GM12878 (cell line): ENCODE measurements at regions not wholly inside any gene's neighbourhood (a gene's known extent, or its start where the extent isn't known, plus 50 kb on each side); places are given as distances from the start of the nearest gene placed in this dataset.

Experiments
- CBFB ChIP-seq: IDR thresholded peaks from 2 replicates; pipeline ENCODE4 v1.6.1; 2016; ENCODE audit warnings: antibody characterized with exemption, low read depth
- CTCF ChIP-seq, 3 experiments: IDR thresholded peaks in 2 of 3; conservative IDR thresholded peaks in 1 of 3; 2 replicates each; pipeline ENCODE4 v1.5.1; 2011; ENCODE audit warnings: low read depth in 3 of 3, low read length in 3 of 3, mild to moderate bottlenecking in 3 of 3, control low read depth in 2 of 3, moderate library complexity in 2 of 3, inconsistent platforms in 1 of 3, mixed read lengths in 1 of 3; ENCODE audit not compliant: control insufficient read depth in 2 of 3, insufficient read depth in 1 of 3; ENCODE audit errors: extremely low read depth in 1 of 3
- EP300 ChIP-seq, 2 experiments: fragments of 150-350 bp in 1 of 2; IDR thresholded peaks; 2 replicates each; pipeline ENCODE4 v1.6.1; 2011 to 2012; ENCODE audit warnings: low read depth in 2 of 2, low read length in 2 of 2, borderline replicate concordance in 1 of 2, improper control_type of control experiment in 1 of 2, inconsistent platforms in 1 of 2; ENCODE audit not compliant: control insufficient read depth in 1 of 2
- GATAD2B ChIP-seq: fragments of 450-650 bp; conservative IDR thresholded peaks from 2 replicates; pipeline ENCODE4 v1.6.1; 2017; ENCODE audit warnings: low read depth, mild to moderate bottlenecking, moderate library complexity
- MAX ChIP-seq: IDR thresholded peaks from 2 replicates; pipeline ENCODE4 v1.6.1; 2012; ENCODE audit warnings: low read depth, low read length, improper control_type of control experiment
- PBX3 ChIP-seq: IDR thresholded peaks from 2 replicates; pipeline ENCODE4 v1.6.1; 2011; ENCODE audit warnings: mild to moderate bottlenecking, low read depth, low read length, moderate library complexity; ENCODE audit not compliant: insufficient replicate concordance
- POLR2A ChIP-seq: IDR thresholded peaks from 2 replicates; pipeline ENCODE4 v1.6.1; 2011; ENCODE audit warnings: low read depth, mild to moderate bottlenecking, low read length
- POLR2AphosphoS5 ChIP-seq: IDR thresholded peaks from 2 replicates; pipeline ENCODE4 v1.6.1; 2011; ENCODE audit warnings: mild to moderate bottlenecking, low read length, inconsistent platforms
- RFX5 ChIP-seq: IDR thresholded peaks from 2 replicates; pipeline ENCODE4 v1.6.1; 2011; ENCODE audit warnings: low read depth, low read length, improper control_type of control experiment
- SPI1 ChIP-seq: IDR thresholded peaks from 2 replicates; pipeline ENCODE4 v1.6.1; 2011; ENCODE audit warnings: low read depth, mild to moderate bottlenecking, low read length, moderate library complexity, borderline replicate concordance; ENCODE audit not compliant: insufficient read depth
- TF ChIP-seq, protein P1 (sequence below): IDR thresholded peaks from 2 replicates; pipeline ENCODE4 v1.6.1; 2011; ENCODE audit warnings: low read depth, mild to moderate bottlenecking, low read length, moderate library complexity, borderline replicate concordance; ENCODE audit errors: extremely low read depth
- TF ChIP-seq, protein P2 (sequence below): IDR thresholded peaks from 2 replicates; pipeline ENCODE4 v1.6.1; 2011; ENCODE audit warnings: low read depth, low read length, improper control_type of control experiment, borderline replicate concordance

- TF ChIP-seq CTCF (IDR thresholded peaks at IDR 0.05 in 2 of 3, conservative IDR thresholded peaks at IDR 0.05 in 1 of 3; ENCODE audit: control insufficient read depth in 2 of 3, extremely low read depth in 1 of 3, insufficient read depth in 1 of 3, low read depth in 3 of 3, low read length in 3 of 3) (no peak), MAX (no peak), SPI1 (no peak), EP300 (IDR thresholded peaks at IDR 0.05; ENCODE audit: borderline replicate concordance in 1 of 2, control insufficient read depth in 1 of 2, low read depth in 2 of 2, low read length in 2 of 2) (no peak), CBFB (no peak), POLR2A (no peak), PBX3 (no peak), GATAD2B (no peak), POLR2AphosphoS5 (no peak), RFX5 (no peak)
- TF ChIP-seq, protein P1, sequence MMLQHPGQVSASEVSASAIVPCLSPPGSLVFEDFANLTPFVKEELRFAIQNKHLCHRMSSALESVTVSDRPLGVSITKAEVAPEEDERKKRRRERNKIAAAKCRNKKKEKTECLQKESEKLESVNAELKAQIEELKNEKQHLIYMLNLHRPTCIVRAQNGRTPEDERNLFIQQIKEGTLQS = no peak
- TF ChIP-seq, protein P2, sequence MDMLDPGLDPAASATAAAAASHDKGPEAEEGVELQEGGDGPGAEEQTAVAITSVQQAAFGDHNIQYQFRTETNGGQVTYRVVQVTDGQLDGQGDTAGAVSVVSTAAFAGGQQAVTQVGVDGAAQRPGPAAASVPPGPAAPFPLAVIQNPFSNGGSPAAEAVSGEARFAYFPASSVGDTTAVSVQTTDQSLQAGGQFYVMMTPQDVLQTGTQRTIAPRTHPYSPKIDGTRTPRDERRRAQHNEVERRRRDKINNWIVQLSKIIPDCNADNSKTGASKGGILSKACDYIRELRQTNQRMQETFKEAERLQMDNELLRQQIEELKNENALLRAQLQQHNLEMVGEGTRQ = no peak
Observed at GRCh38 chr6:169024047-169024660, 229.5 kb downstream of the THBS2 start.
